GM12878 (cell line): ENCODE measurements at regions not wholly inside any gene's neighbourhood (a gene's known extent, or its start where the extent isn't known, plus 50 kb on each side); places are given as distances from the start of the nearest gene placed in this dataset.

Experiments used
- ATAC-seq: fragments of 200-7000 bp; cut with Tn5 transposase; 3 replicates; pipeline ENCODE4 v1.9.1; 2020; ENCODE audit warnings: mild to moderate bottlenecking, moderate library complexity
- BruUV-seq: library from RNA; stranded (reverse); fragments of 400-500 nt; replicated peaks from 2 replicates; lab custom pipeline; 2021; lab: Mats Ljungman, UMichigan
- CTCF ChIA-PET: fragments of 300-600 bp; sonication (Branson Sonifier 250); formaldehyde crosslinking; extraction: SDS; loops from one replicate; lab custom pipeline; 2021; ENCODE audit warnings: inconsistent platforms; lab: Yijun Ruan, JAX
- POLR2A ChIA-PET: fragments of 350-600 bp; formaldehyde crosslinking; extraction: SDS; loops from one replicate; lab custom pipeline; 2021; ENCODE audit warnings: inconsistent platforms; lab: Charles Lee
- RAD21 ChIA-PET: fragments of 300-600 bp; sonication (Branson Sonifier 250); formaldehyde crosslinking; loops from one replicate; lab custom pipeline; 2023; ENCODE audit warnings: antibody characterized with exemption; ENCODE audit not compliant: unreplicated experiment; lab: Charles Lee
- SMC1A ChIA-PET: fragments of 300-600 bp; sonication (Branson Sonifier 250); formaldehyde crosslinking; loops from one replicate; lab custom pipeline; 2023; ENCODE audit not compliant: unreplicated experiment, uncharacterized antibody; lab: Charles Lee
- DNase-seq: peaks from one replicate; pipeline ENCODE4 v3.0.0-alpha.2; 2011; ENCODE audit warnings: low read depth, low spot score
- FAIRE-seq: peaks from 3 replicates; lab custom pipeline; 2011; peaks lifted over from hg19 to GRCh38; lab: Jason Lieb, UNC
- H2AFZ ChIP-seq: 2 replicates; pipeline ENCODE4 v1.6.0; 2011; ENCODE audit warnings: low read depth, low read length, control low read depth; ENCODE audit not compliant: control insufficient read depth
- H3K27ac ChIP-seq: 2 replicates; pipeline ENCODE4 v1.5.1; 2011; ENCODE audit warnings: control low read depth; ENCODE audit not compliant: control insufficient read depth, insufficient read depth
- H3K27me3 ChIP-seq, 2 experiments: replicated peaks in 1 of 2; 2 replicates each; pipeline versions ENCODE4 v1.6.0 to v1.6.1; 2011; ENCODE audit warnings: low read length in 1 of 2; ENCODE audit not compliant: control insufficient read depth in 2 of 2, insufficient read depth in 2 of 2
- H3K36me3 ChIP-seq, 2 experiments: 2 replicates each; pipeline ENCODE4 v1.5.1; 2011; ENCODE audit warnings: low read length in 1 of 2; ENCODE audit not compliant: control insufficient read depth in 2 of 2, insufficient read depth in 2 of 2
- H3K4me1 ChIP-seq: 2 replicates; pipeline ENCODE4 v1.6.1; 2011; ENCODE audit warnings: mild to moderate bottlenecking, low read length, moderate library complexity, mixed read lengths; ENCODE audit not compliant: control insufficient read depth, insufficient read depth
- H3K4me2 ChIP-seq: 2 replicates; pipeline ENCODE4 v1.6.0; 2011; ENCODE audit warnings: control low read depth; ENCODE audit not compliant: control insufficient read depth, insufficient read depth
- H3K4me3 ChIP-seq: fragments of 200-600 bp; sonication (generic); 2 replicates; pipeline ENCODE4 v1.5.1; 2016
- H3K79me2 ChIP-seq: 2 replicates; pipeline ENCODE4 v1.6.0; 2011; ENCODE audit warnings: low read length; ENCODE audit not compliant: control insufficient read depth, insufficient read depth
- H3K9ac ChIP-seq: 2 replicates; pipeline ENCODE4 v1.8.0; 2011; ENCODE audit warnings: low read length, control low read depth, mixed read lengths; ENCODE audit not compliant: control insufficient read depth, insufficient read depth
- H3K9me3 ChIP-seq: replicated peaks from 3 replicates; pipeline ENCODE4 v1.5.1; 2011; ENCODE audit warnings: mild to moderate bottlenecking, low read length; ENCODE audit not compliant: control insufficient read depth, insufficient read depth
- H4K20me1 ChIP-seq: 2 replicates; pipeline ENCODE4 v1.6.0; 2011; ENCODE audit not compliant: control insufficient read depth, insufficient read depth
- BHLHE40 ChIP-seq, 2 experiments: fragments of 450-650 bp in 1 of 2; IDR thresholded peaks; 2 replicates each; pipeline ENCODE4 v1.6.1; 2011 to 2017; ENCODE audit warnings: low read depth in 2 of 2, borderline replicate concordance in 1 of 2, improper control_type of control experiment in 1 of 2, low read length in 1 of 2, mild to moderate bottlenecking in 1 of 2
- CUX1 ChIP-seq: IDR thresholded peaks from 2 replicates; pipeline ENCODE4 v1.6.1; 2012; ENCODE audit warnings: improper control_type of control experiment, low read depth, low read length; ENCODE audit not compliant: insufficient replicate concordance
- FOS ChIP-seq: IDR thresholded peaks from 3 replicates; pipeline ENCODE4 v1.6.1; 2011; ENCODE audit warnings: borderline replicate concordance; ENCODE audit not compliant: insufficient read length; ENCODE audit errors: extremely low read depth
- MTA2 ChIP-seq: fragments of 450-650 bp; IDR thresholded peaks from 2 replicates; pipeline ENCODE4 v1.6.1; 2016; ENCODE audit warnings: low read depth, mild to moderate bottlenecking, moderate library complexity
- MTA3 ChIP-seq: IDR thresholded peaks from 2 replicates; pipeline ENCODE4 v1.6.1; 2012; ENCODE audit warnings: low read length, inconsistent platforms, borderline replicate concordance
- NFIC ChIP-seq: IDR thresholded peaks from 2 replicates; pipeline ENCODE4 v1.6.1; 2012; ENCODE audit warnings: low read depth, mild to moderate bottlenecking, inconsistent platforms, low read length, moderate library complexity
- NFYB ChIP-seq: IDR thresholded peaks from 2 replicates; pipeline ENCODE4 v1.6.1; 2011; ENCODE audit warnings: low read depth, mild to moderate bottlenecking, low read length, improper control_type of control experiment, moderate library complexity; ENCODE audit not compliant: insufficient read depth
- RAD51 ChIP-seq: fragments of 450-650 bp; IDR thresholded peaks from 2 replicates; pipeline ENCODE4 v1.6.1; 2016; ENCODE audit warnings: moderate library complexity, mild to moderate bottlenecking, inconsistent platforms
- RELB ChIP-seq: fragments of 450-650 bp; IDR thresholded peaks from 2 replicates; pipeline ENCODE4 v1.6.1; 2017; ENCODE audit warnings: low read depth, mild to moderate bottlenecking, moderate library complexity
- SIX5 ChIP-seq: IDR thresholded peaks from 2 replicates; pipeline ENCODE4 v1.6.1; 2011; ENCODE audit warnings: mild to moderate bottlenecking, low read depth, low read length, moderate library complexity; ENCODE audit not compliant: severe bottlenecking
- TCF3 ChIP-seq: IDR thresholded peaks from 2 replicates; pipeline ENCODE4 v1.6.1; 2012; ENCODE audit warnings: low read depth, mild to moderate bottlenecking, low read length, borderline replicate concordance; ENCODE audit not compliant: insufficient read depth
- ZNF207 ChIP-seq: fragments of 450-650 bp; IDR thresholded peaks from 2 replicates; pipeline ENCODE4 v1.6.1; 2014; ENCODE audit warnings: antibody characterized with exemption, mild to moderate bottlenecking, borderline replicate concordance
- WGBS: methylation state at CpG from one replicate; pipeline ENCODE4 v1.1.6; 2016; ENCODE audit warnings: low lambda C conversion rate; ENCODE audit not compliant: insufficient replicate concordance, insufficient coverage; ENCODE audit errors: missing lambda C conversion rate; 5-methylcytosine and 5-hydroxymethylcytosine counted together
- in situ Hi-C: fragments of 300-500 bp; cut with MboI; formaldehyde crosslinking; loops from 9 replicates; pipeline ENCODE4 v1.14.3; 2018; ENCODE audit warnings: mixed read lengths
- intact Hi-C: fragments of 100-400 bp; cut with micrococcal nuclease; formaldehyde crosslinking; loops from one replicate; pipeline ENCODE4 v1.14.2; 2022; ENCODE audit not compliant: unreplicated experiment
- TF ChIP-seq, protein P1 (sequence below): fragments of 450-650 bp; conservative IDR thresholded peaks from 2 replicates; pipeline ENCODE4 v1.6.1; 2017; ENCODE audit warnings: mild to moderate bottlenecking, moderate library complexity

GRCh38 chr5:34487159-34487879 is 168.8 kb upstream of the RAI14 start:
- Histone ChIP-seq H4K20me1 (no peaks in the 10 kb centered on the region), H3K9ac (no peak overlapping the region), H2AFZ (no peak overlapping the region), H3K9me3 (no peaks in the 10 kb centered on the region; the same call in 2 of the 3 replicates), H3K4me3 (no peak overlapping the region), H3K27ac (no peak overlapping the region), H3K4me1 (no peaks in the 10 kb centered on the region), H3K36me3 (no peaks in the 10 kb centered on the region), H3K4me2 (no peak overlapping the region), H3K79me2 (no peaks in the 10 kb centered on the region), H3K27me3 (no peaks in the 10 kb centered on the region; a peak in 1 of 4 replicates)
- intact Hi-C loops (loop anchor here (2.0 to 10.0 kb wide), 4 partner anchors 35 to 517 kb away; no protein-coding TSS in a partner anchor), in situ Hi-C loops (loop anchor here (25.0 kb wide), 1 partner anchor 425 kb away; the partner anchor contains the start of genes BRIX1 and RAD1)
- ChIA-PET SMC1A (interaction anchor here (0.6 to 2.7 kb wide), 6 partner anchors 11 to 415 kb away, joined by 3 to 19 read pairs (median 10); no protein-coding TSS in a partner anchor), POLR2A (no interaction called here), RAD21 (interaction anchor here (0.8 kb wide), 1 partner anchor 14 kb away, joined by 3 read pairs; no protein-coding TSS in a partner anchor), CTCF (interaction anchor here (1.1 to 4.4 kb wide), 10 partner anchors 10 to 412 kb away, joined by 3 to 47 read pairs (median 7); no protein-coding TSS in a partner anchor)
- BruUV-seq = no TSS peak
- ATAC-seq (no peak), FAIRE-seq (no peak), DNase-seq (no peak)
- 83% methylated on average over 11 of the region's 11 CpGs for WGBS
- TF ChIP-seq RELB = no peak
- TF ChIP-seq CUX1 = no peak
- TF ChIP-seq BHLHE40 (IDR thresholded peaks at IDR 0.05; ENCODE audit: borderline replicate concordance in 1 of 2, low read depth in 2 of 2, low read length in 1 of 2) = no peak
- TF ChIP-seq FOS = no peak
- TF ChIP-seq NFIC = no peak
- TF ChIP-seq MTA3 = no peak
- no peak for TF ChIP-seq ZNF207
- no peak for TF ChIP-seq NFYB
- no peak for TF ChIP-seq SIX5
- no peak for TF ChIP-seq MTA2
- TF ChIP-seq TCF3 = no peak
- TF ChIP-seq, protein P1, sequence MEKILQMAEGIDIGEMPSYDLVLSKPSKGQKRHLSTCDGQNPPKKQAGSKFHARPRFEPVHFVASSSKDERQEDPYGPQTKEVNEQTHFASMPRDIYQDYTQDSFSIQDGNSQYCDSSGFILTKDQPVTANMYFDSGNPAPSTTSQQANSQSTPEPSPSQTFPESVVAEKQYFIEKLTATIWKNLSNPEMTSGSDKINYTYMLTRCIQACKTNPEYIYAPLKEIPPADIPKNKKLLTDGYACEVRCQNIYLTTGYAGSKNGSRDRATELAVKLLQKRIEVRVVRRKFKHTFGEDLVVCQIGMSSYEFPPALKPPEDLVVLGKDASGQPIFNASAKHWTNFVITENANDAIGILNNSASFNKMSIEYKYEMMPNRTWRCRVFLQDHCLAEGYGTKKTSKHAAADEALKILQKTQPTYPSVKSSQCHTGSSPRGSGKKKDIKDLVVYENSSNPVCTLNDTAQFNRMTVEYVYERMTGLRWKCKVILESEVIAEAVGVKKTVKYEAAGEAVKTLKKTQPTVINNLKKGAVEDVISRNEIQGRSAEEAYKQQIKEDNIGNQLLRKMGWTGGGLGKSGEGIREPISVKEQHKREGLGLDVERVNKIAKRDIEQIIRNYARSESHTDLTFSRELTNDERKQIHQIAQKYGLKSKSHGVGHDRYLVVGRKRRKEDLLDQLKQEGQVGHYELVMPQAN = no peak
- TF ChIP-seq RAD51 = no peak
